NOMO-1 treated with dmso at 0.1 percent for 144 hours (cell line): ENCODE measurements at regions not wholly inside any gene's neighbourhood (a gene's known extent, or its start where the extent isn't known, plus 50 kb on each side); places are given as distances from the start of the nearest gene placed in this dataset.

Experiments used
- DNase-seq: peaks from one replicate; lab custom pipeline; 2025; ENCODE audit not compliant: unreplicated experiment; lab: John Stamatoyannopoulos, UW

DNA sequence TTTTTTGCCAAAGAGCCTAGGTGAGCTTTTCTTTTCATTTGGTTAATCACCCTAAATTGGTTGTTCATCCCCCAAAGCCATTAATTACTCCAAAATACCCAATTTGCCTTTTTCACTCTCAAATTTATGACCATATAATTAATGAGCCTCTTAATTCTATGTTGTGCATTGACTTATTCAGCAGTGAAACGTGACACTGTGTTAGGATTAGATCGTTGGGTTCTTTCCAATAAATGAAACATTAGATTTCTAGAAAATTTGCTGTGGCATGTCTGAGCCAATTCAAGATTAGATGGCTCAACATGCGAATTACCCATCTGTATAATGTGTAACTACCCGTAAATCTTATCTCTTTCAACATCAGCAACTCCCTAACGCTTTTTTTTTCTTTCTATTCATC, 273.4 kb downstream of the BMP4 start:
- DNase-seq, result no peak

DNA sequence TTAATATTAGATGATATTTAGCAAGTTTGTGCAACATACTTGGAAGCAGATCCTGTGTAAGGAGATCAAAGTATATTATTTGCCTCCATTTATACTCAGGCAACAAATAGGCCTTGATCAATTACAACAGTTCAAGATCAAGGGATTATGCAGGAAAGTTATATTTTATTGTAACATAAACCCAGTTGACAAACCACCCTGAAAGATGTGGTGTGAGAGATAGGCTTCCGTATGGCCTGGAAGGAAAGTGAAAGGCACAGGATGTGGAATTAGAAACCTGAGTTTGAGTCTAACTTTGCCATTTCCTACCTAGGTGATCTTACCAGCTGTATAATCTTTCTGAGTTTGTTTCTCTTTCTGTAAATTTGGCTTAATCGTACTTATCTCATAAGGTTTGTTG, 284.1 kb downstream of the BMP4 start:
- no peak for DNase-seq

DNA sequence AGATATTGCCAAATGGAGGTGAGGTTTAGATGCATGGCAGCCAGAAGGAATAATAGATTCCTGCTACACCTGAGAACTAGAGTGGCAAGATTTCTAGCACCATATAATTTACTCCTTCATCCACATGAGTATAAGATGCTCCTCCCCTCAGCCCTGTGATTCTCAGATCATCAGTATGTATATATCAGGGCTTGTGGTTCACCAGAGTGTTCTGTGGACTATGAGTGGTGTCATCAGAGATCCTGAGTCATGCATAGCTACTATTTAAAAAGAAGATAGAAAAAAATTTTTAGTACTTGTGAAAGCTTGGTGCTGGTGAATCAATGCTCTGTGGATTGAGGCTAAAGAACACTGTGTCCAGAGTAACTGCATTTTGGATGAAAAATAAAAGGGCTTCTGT, 285.9 kb downstream of the BMP4 start:
- DNase-seq, result no peak

DNA sequence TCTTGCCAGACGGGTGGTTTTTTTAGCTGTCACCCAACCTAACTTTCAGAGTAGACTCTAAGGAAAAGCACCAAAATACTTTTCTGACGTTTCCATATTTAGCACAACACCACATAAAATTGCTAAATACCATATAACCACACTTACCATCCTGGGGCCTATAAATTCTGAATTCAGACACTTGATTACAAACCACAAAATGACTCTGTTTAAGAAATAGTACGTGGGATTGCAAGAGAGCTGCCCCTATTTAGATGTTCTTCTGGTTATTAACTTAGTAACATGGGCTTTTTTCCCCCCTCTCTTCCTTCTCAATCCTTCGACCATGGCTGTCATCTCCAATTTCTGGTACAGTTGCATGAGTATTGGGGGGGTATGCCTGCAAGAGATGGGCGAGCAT, 287.7 kb downstream of the BMP4 start:
- peak; percentile 64 for DNase-seq

GRCh38 chr14:53663709-53664108, 292.9 kb downstream of the BMP4 start:
- DNase-seq, result no peak

- no peak for DNase-seq
Measured at GRCh38 chr14:53655080-53655785, 301.4 kb downstream of the BMP4 start.

- no peak for DNase-seq
Measured at GRCh38 chr14:53652068-53652467, 304.6 kb downstream of the BMP4 start.

GRCh38 chr14:53651096-53651740, 305.4 kb downstream of the BMP4 start:
- DNase-seq, result no peak

- no peak for DNase-seq
Measured at GRCh38 chr14:53646925-53647324, 309.7 kb downstream of the BMP4 start.

DNA sequence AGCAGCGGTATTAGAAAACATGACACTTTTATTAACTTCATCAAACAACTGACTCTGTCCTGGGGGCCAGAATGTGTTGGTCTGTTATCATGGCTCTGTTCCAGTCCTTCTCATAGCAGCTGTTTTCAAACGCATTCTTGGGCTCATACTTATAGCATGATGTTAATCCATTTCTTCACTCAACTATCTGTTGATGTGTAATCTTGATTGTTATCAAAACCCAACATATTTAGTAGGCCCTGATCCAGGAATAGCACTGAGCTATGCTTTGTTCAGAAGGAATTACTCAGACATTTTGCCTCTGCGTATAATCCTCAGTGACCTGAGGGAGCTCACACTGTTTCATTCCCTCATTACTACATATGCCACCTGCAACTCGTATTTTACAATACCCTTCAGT, 315.9 kb downstream of the BMP4 start:
- DNase-seq, result no peak

DNA sequence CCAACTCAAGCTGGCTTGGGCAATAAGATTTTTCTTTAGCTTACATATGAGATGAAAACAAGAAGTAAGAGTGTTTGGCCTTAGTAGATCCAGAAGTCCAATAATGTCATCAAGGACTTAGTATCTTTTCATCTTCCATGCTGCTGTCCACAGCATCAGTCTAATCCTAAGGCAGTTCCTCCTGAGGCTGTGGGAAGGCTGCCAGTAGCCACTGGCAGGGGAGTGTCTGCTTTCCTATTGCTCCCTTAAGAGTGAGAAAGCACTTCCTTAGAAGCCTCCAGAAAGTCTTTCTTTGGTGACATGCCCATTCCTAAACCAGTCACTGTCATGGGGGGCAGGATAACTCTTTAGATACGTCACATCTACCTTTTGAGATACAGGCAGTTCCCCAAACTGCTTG, 317.7 kb downstream of the BMP4 start:
- DNase-seq, result no peak

DNA sequence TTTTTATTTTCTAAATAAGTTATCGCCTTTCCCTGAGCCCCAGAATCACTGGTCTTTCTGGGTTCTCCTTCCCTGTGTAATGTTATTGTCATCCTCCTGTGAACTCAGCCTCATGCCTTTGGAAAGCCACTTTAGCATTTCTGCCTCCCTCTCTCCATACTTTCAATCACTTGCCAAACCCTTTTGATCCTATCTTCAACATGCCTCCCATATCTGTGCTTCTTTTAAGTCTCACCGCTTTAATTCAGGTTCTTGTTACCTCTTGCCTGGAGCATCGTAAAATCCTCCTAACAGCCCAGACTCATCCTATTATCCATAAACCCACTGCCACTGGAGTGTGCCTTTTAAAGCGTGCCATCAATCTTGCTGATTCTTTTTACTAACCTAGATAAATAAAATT, 321.8 kb downstream of the BMP4 start:
- no peak for DNase-seq

DNA sequence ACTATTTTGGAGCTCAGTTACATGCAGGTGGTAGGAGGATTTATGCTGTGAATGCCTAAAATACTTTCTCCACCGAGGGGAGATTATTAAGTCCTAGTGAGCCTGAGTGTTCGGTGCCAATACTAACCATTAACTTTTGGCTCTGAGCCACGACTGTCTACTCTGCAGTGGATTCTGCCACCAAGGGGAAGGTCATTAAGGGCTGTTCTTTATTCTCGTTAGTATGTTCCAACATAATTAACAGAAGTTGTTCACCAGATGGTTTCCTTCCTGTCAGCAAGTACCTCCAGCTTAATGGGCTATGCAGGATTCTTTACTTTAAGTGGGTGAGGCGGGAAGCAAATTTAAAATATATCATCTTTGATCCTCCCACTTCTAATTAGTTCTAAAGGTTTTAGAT, 326.3 kb downstream of the BMP4 start:
- DNase-seq, result no peak

DNA sequence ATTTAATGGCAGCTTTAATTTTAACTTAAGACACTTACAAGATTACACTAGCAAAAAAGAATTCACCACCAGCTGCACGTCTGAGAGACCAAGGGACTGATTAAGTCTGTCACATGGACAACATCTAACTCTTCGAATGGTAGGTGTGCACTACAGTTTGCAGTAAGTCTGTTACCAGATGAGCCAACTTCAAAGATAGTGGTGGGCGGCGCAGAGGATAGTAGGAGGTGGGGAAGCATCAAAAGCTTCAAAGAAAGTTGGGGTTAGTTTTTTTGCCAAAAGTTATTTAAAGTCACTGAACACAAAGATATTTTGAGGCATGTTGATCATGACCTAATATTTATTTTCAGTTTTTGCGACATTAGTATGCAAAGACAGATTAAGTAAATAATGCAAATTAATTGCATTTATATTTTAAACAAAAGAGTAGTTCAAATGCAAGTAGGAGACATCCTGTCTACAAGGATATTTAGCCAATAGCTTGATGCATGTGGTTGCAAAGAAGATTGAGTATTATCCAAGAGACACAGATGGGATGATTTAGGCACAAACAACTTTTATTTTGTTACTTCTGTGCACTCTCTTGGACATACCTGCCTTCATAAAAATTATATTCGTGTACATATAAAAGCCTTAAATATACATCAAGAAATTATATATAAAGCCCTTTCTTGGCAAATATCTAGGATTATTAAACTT, 327.7 kb downstream of the BMP4 start:
- DNase-seq, result no peak

- DNase-seq, result no peak
Measured at GRCh38 chr14:53628261-53628660, 328.4 kb downstream of the BMP4 start.

- no peak for DNase-seq
Measured at GRCh38 chr14:53626761-53627160, 329.9 kb downstream of the BMP4 start.

GRCh38 chr14:53622447-53622846, 334.2 kb downstream of the BMP4 start:
- no peak for DNase-seq

DNA sequence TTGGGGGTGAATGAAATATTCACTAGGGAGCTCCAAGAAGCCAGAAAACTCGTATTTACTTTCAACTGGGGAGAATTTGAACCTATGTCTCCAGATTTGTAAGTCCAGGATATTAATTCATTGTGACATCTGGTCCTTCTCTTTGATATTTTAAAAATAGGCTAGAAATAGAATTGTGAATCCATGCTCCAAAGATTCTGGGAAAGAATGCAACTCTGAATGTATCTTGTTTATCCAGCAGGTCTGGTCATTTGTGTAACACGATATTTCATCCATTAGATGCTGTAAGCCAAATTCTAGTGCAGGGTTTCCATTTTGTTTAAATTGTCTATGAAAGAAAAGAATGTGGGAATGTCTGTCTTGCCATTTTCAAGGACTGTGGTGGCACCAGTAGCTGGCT, 334.7 kb downstream of the BMP4 start:
- DNase-seq, result no peak

DNA sequence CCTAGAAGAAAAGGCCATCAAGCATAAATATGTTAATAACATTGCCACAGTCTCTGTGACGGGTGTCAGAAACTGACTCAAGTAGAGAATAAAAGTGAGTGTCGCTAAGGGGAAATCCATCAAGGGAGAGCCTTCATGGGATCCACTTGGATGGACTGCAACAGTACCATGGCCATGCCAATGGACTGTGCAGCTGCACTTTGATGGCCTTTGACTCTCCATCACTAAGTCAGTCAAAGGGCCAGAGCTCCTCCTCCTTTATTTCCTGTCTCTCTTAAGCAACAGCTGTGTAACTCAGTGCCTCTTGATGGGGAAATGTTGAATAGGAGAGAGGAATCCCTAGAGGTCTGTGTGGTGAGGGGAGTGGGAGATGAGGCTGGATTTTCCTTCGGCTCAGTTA, 335.2 kb downstream of the BMP4 start:
- no peak for DNase-seq

- no peak for DNase-seq
Measured at GRCh38 chr14:53620890-53621289, 335.7 kb downstream of the BMP4 start.

DNA sequence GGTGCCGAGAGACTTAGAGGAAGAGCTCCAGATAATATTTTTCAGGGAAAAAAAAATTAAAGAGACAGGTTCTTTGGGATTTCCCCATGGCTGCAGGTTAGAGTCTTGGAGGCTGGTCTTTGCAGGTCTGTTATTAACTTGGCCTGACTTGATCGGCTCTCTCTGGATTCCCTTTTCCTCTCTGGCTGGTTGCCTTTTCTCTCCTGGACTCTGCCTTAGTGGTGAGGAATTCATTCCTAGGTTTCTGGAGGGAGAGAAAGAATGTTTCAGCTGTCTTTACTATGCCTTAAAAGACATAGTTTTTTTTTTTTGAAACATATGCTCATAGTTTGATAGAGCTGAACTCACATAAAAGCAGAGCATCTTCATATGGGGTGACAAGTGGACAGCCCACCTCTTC, 336.3 kb downstream of the BMP4 start:
- DNase-seq, result no peak

GRCh38 chr14:53619691-53620231, 336.9 kb downstream of the BMP4 start:
- no peak for DNase-seq
